ENCODE measurements at regions not wholly inside any gene's neighbourhood (a gene's known extent, or its start where the extent isn't known, plus 50 kb on each side); places are given as distances from the start of the nearest gene placed in this dataset.

- Histone ChIP-seq H3K4me3 (ENCODE audit: extremely low read depth in 1 of 4, insufficient read depth in 2 of 4, low read depth in 3 of 4, low read length in 4 of 4) (no peak overlapping the region), H3K4ac (replicated peaks; ENCODE audit: insufficient read length, low read depth, low read length) (no peak overlapping the region), H2BK20ac (ENCODE audit: low read length) (no peak overlapping the region), H3K27me3 (replicated peaks in 1 of 4; ENCODE audit: control insufficient read depth in 3 of 4, extremely low read depth in 1 of 4, insufficient read depth in 3 of 4, low read length in 3 of 4) (no peaks in the 10 kb centered on the region), H3K4me2 (ENCODE audit: insufficient read depth in 1 of 2, low read depth in 2 of 2, low read length in 2 of 2) (no peak overlapping the region), H3K56ac (replicated peaks; ENCODE audit: insufficient read length, low read depth, low read length) (no peak overlapping the region), H3K14ac (ENCODE audit: insufficient read length) (no peak overlapping the region), H3K23me2 (ENCODE audit: low read depth, low read length) (no peaks in the 10 kb centered on the region), H3K27ac (ENCODE audit: low read depth, low read length) (no peak overlapping the region), H3K79me2 (ENCODE audit: control insufficient read depth in 1 of 2, insufficient read depth in 2 of 2, low read length in 2 of 2) (no peaks in the 10 kb centered on the region), H2AFZ (ENCODE audit: low read length) (no peak overlapping the region), H4K91ac (replicated peaks; ENCODE audit: insufficient read length, low read length) (no peak overlapping the region), H2BK120ac (replicated peaks; ENCODE audit: low read depth, low read length) (no peak overlapping the region), H3K18ac (ENCODE audit: extremely low read depth, low read length) (no peak overlapping the region), H3K79me1 (ENCODE audit: low read depth, low read length) (no peaks in the 10 kb centered on the region), H2BK5ac (ENCODE audit: low read depth, low read length) (no peak overlapping the region), H3K36me3 (ENCODE audit: control insufficient read depth in 2 of 4, insufficient read depth in 4 of 4, low read length in 3 of 4) (no peaks in the 10 kb centered on the region), H2BK15ac (ENCODE audit: low read length) (no peak overlapping the region), H2AK5ac (ENCODE audit: low read depth, low read length) (no peak overlapping the region), H4K5ac (ENCODE audit: insufficient read length, low read depth, low read length) (no peak overlapping the region), H4K20me1 (replicated peaks in 1 of 2; ENCODE audit: control insufficient read depth in 1 of 2, insufficient read depth in 2 of 2, low read length in 2 of 2) (no peaks in the 10 kb centered on the region), H4K8ac (ENCODE audit: extremely low read depth, insufficient read depth, low read length) (no peak overlapping the region), H2BK12ac (ENCODE audit: low read depth, low read length) (no peak overlapping the region), H3K4me1 (replicated peaks in 1 of 4; ENCODE audit: control insufficient read depth in 3 of 4, insufficient read depth in 4 of 4, low read length in 3 of 4) (no peaks in the 10 kb centered on the region; a peak in 1 of 7 replicates), H3K23ac (ENCODE audit: insufficient read length) (no peak overlapping the region), H3K9me3 (ENCODE audit: insufficient read depth in 2 of 2, low read depth in 1 of 2, low read length in 1 of 2) (no peaks in the 10 kb centered on the region), H3K9ac (replicated peaks in 1 of 4; ENCODE audit: extremely low read depth in 1 of 4, low read depth in 3 of 4, low read length in 3 of 4) (no peak overlapping the region)
- CTCF ChIA-PET (ENCODE audit: partially characterized antibody) = interaction anchor here (0.6 to 1.7 kb wide), 4 partner anchors 9 to 342 kb away, joined by 3 to 5 read pairs (median 4); no protein-coding TSS in a partner anchor
- DNase-seq (ENCODE audit: low read depth in 1 of 2, low spot score in 2 of 2) = no peak
- no peak for FAIRE-seq
- WGBS, 2 experiments (ENCODE audit: extremely low coverage in 1 of 2, insufficient coverage in 1 of 2, insufficient read length in 1 of 2, insufficient replicate concordance in 2 of 2, low coverage in 1 of 2, low lambda C conversion rate in 2 of 2, missing lambda C conversion rate in 1 of 2) = 72% methylated on average over 1 of the region's 1 CpG; no CpG with 5 or more reads in 1 of the 2 experiments
- POLR2A ChIA-PET (ENCODE audit: partially characterized antibody) = no interaction called here
- TF ChIP-seq RBBP5 (IDR thresholded peaks at IDR 0.05; ENCODE audit: borderline replicate concordance, low read depth, low read length) (no peak), CBX5 (IDR thresholded peaks at IDR 0.05; ENCODE audit: low read depth, low read length) (no peak), GABPA (IDR thresholded peaks at IDR 0.05; ENCODE audit: borderline replicate concordance, insufficient read depth, low read length) (no peak), SAP30 (IDR thresholded peaks at IDR 0.05; ENCODE audit: insufficient read depth, insufficient replicate concordance, low read length) (no peak), MAX (IDR thresholded peaks at IDR 0.05) (no peak), POLR2AphosphoS5 (IDR thresholded peaks at IDR 0.05; ENCODE audit: low read depth, low read length) (no peak), TAF1 (IDR thresholded peaks at IDR 0.05; ENCODE audit: low read depth, low read length) (no peak), KDM5A (IDR thresholded peaks at IDR 0.05; ENCODE audit: low read length) (no peak), CHD2 (IDR thresholded peaks at IDR 0.05; ENCODE audit: low read length) (no peak), CBX8 (IDR thresholded peaks at IDR 0.05; ENCODE audit: borderline replicate concordance, low read depth, low read length) (no peak), TCF12 (IDR thresholded peaks at IDR 0.05; ENCODE audit: low read depth, low read length) (no peak), HDAC2 (IDR thresholded peaks at IDR 0.05; ENCODE audit: borderline replicate concordance in 1 of 2, low read depth in 2 of 2, low read length in 2 of 2) (no peak), SP1 (IDR thresholded peaks at IDR 0.05; ENCODE audit: low read depth, low read length) (no peak), ATF3 (IDR thresholded peaks at IDR 0.05; ENCODE audit: insufficient read depth, low read depth, low read length) (no peak)
Observed at GRCh38 chr3:94251566-94251965, 188.7 kb downstream of the NSUN3 start.

Data from H1 (cell line).